H9 (cell line): ENCODE measurements at regions not wholly inside any gene's neighbourhood (a gene's known extent, or its start where the extent isn't known, plus 50 kb on each side); places are given as distances from the start of the nearest gene placed in this dataset.

Experiments
- DNase-seq: peaks from one replicate; pipeline ENCODE4 v3.0.0-alpha.2; 2017
- H2AFZ ChIP-seq: one replicate; pipeline ENCODE4 v1.6.1; 2013; ENCODE audit warnings: mild to moderate bottlenecking, low read length, control low read depth, moderate library complexity
- H2AK5ac ChIP-seq: 2 replicates; pipeline ENCODE4 v1.6.1; 2013; ENCODE audit warnings: low read length, control low read depth, mixed read lengths; ENCODE audit not compliant: insufficient read length
- H2BK120ac ChIP-seq: one replicate; pipeline ENCODE4 v1.6.1; 2013; ENCODE audit warnings: low read depth, mild to moderate bottlenecking, low read length, control low read depth, inconsistent platforms; ENCODE audit not compliant: poor library complexity, severe bottlenecking
- H2BK12ac ChIP-seq: 2 replicates; pipeline ENCODE4 v1.6.1; 2013; ENCODE audit warnings: low read length, control low read depth, mixed read lengths, low read depth; ENCODE audit not compliant: insufficient read length
- H2BK15ac ChIP-seq: 2 replicates; pipeline ENCODE4 v1.6.1; 2013; ENCODE audit warnings: low read depth, low read length, control low read depth
- H2BK20ac ChIP-seq: one replicate; pipeline ENCODE4 v1.6.1; 2013; ENCODE audit warnings: low read depth, mild to moderate bottlenecking, low read length, control low read depth, inconsistent platforms; ENCODE audit not compliant: poor library complexity, severe bottlenecking
- H2BK5ac ChIP-seq: 2 replicates; pipeline ENCODE4 v1.6.1; 2013; ENCODE audit warnings: low read length, control low read depth, mixed read lengths; ENCODE audit not compliant: insufficient read length
- H3K14ac ChIP-seq: 2 replicates; pipeline ENCODE4 v1.6.1; 2013; ENCODE audit warnings: low read length, control low read depth; ENCODE audit not compliant: insufficient read depth
- H3K18ac ChIP-seq: 2 replicates; pipeline ENCODE4 v1.6.1; 2013; ENCODE audit warnings: low read depth, mild to moderate bottlenecking, mixed read lengths, low read length, control low read depth; ENCODE audit not compliant: insufficient read length
- H3K23ac ChIP-seq: 2 replicates; pipeline ENCODE4 v1.6.1; 2013; ENCODE audit warnings: low read length, control low read depth, mixed read lengths, low read depth; ENCODE audit not compliant: insufficient read length
- H3K23me2 ChIP-seq: 2 replicates; pipeline ENCODE4 v1.6.1; 2013; ENCODE audit warnings: low read depth, mild to moderate bottlenecking, mixed read lengths, low read length, control low read depth; ENCODE audit not compliant: insufficient read length, poor library complexity, severe bottlenecking
- H3K27ac ChIP-seq: 2 replicates; pipeline ENCODE4 v1.5.1; 2013; ENCODE audit warnings: low read length, control low read depth, mixed read lengths, low read depth; ENCODE audit not compliant: insufficient read length
- H3K27me3 ChIP-seq: 2 replicates; pipeline ENCODE4 v1.6.1; 2013; ENCODE audit warnings: low read length, control low read depth, inconsistent platforms; ENCODE audit not compliant: insufficient read depth
- H3K4ac ChIP-seq: 2 replicates; pipeline ENCODE4 v1.6.1; 2013; ENCODE audit warnings: low read depth, mild to moderate bottlenecking, control low read depth, inconsistent platforms, low read length, moderate library complexity
- H3K4me1 ChIP-seq: 2 replicates; pipeline ENCODE4 v1.6.1; 2013; ENCODE audit warnings: low read length, control low read depth, inconsistent platforms; ENCODE audit not compliant: insufficient read depth
- H3K4me2 ChIP-seq: 2 replicates; pipeline ENCODE4 v1.6.1; 2013; ENCODE audit warnings: low read length, control low read depth, mixed read lengths; ENCODE audit not compliant: insufficient read length, insufficient read depth
- H3K56ac ChIP-seq: 2 replicates; pipeline ENCODE4 v1.6.1; 2013; ENCODE audit warnings: low read depth, mild to moderate bottlenecking, mixed read lengths, low read length, control low read depth; ENCODE audit not compliant: insufficient read length
- H3K79me1 ChIP-seq: 2 replicates; pipeline ENCODE4 v1.6.1; 2013; ENCODE audit warnings: low read depth, mild to moderate bottlenecking, moderate library complexity, low read length, control low read depth, inconsistent platforms; ENCODE audit not compliant: insufficient read depth, poor library complexity, severe bottlenecking
- H3K79me2 ChIP-seq: 2 replicates; pipeline ENCODE4 v1.6.1; 2013; ENCODE audit warnings: low read length, control low read depth, inconsistent platforms; ENCODE audit not compliant: insufficient read depth
- H3K9ac ChIP-seq: 2 replicates; pipeline ENCODE4 v1.6.1; 2013; ENCODE audit warnings: low read length, control low read depth, mixed read lengths; ENCODE audit not compliant: insufficient read length; ENCODE audit errors: extremely low read depth
- H3K9me3 ChIP-seq: one replicate; pipeline ENCODE4 v1.6.1; 2013; ENCODE audit warnings: low read depth, low read length, inconsistent platforms; ENCODE audit not compliant: control insufficient read depth
- H3T11ph ChIP-seq: one replicate; pipeline ENCODE4 v1.6.1; 2013; ENCODE audit warnings: mild to moderate bottlenecking, low read length, control low read depth, inconsistent platforms
- H4K20me1 ChIP-seq: one replicate; pipeline ENCODE4 v1.6.1; 2013; ENCODE audit not compliant: control insufficient read depth, insufficient read length, insufficient read depth
- H4K5ac ChIP-seq: 2 replicates; pipeline ENCODE4 v1.6.1; 2013; ENCODE audit warnings: low read depth, mild to moderate bottlenecking, mixed read lengths, low read length, control low read depth; ENCODE audit not compliant: insufficient read length
- H4K8ac ChIP-seq: replicated peaks from 2 replicates; pipeline ENCODE4 v1.6.1; 2013; ENCODE audit warnings: low read length, control low read depth, mixed read lengths, low read depth; ENCODE audit not compliant: insufficient read length
- H4K91ac ChIP-seq: 2 replicates; pipeline ENCODE4 v1.6.1; 2013; ENCODE audit warnings: low read depth, mild to moderate bottlenecking, moderate library complexity, mixed read lengths, low read length, control low read depth; ENCODE audit not compliant: insufficient read length
- H3K27ac Mint-ChIP-seq, 3 experiments: 2 replicates in 2 of 3; 3 replicates in 1 of 3; pipeline ENCODE4 v1.8.0; 2020 to 2021; ENCODE audit warnings: mixed read lengths in 3 of 3, mild to moderate bottlenecking in 1 of 3, moderate library complexity in 1 of 3
- H3K27me3 Mint-ChIP-seq: 2 replicates; pipeline ENCODE4 v1.8.0; 2021; ENCODE audit warnings: low read depth, mild to moderate bottlenecking, moderate library complexity, mixed read lengths
- H3K36me3 Mint-ChIP-seq, 3 experiments: 2 replicates in 2 of 3; 3 replicates in 1 of 3; pipeline ENCODE4 v1.8.0; 2020 to 2021; ENCODE audit warnings: low read depth in 3 of 3, mixed read lengths in 3 of 3; ENCODE audit not compliant: insufficient read depth in 1 of 3
- H3K4me1 Mint-ChIP-seq, 2 experiments: 2 replicates each; pipeline ENCODE4 v1.8.0; 2020; ENCODE audit warnings: mixed read lengths in 2 of 2
- H3K4me3 Mint-ChIP-seq, 2 experiments: 2 replicates in 1 of 2; 3 replicates in 1 of 2; pipeline ENCODE4 v1.8.0; 2020 to 2021; ENCODE audit warnings: mild to moderate bottlenecking in 2 of 2, mixed read lengths in 2 of 2, moderate library complexity in 1 of 2
- H3K9me3 Mint-ChIP-seq, 2 experiments: 2 replicates in 1 of 2; 3 replicates in 1 of 2; pipeline ENCODE4 v1.8.0; 2020; ENCODE audit warnings: mild to moderate bottlenecking in 2 of 2, mixed read lengths in 2 of 2, moderate library complexity in 1 of 2
- WGBS: extraction: QIAGEN DNeasy Blood & Tissue Kit; methylation state at CpG from one replicate; pipeline ENCODE4 v1.1.7; 2013; ENCODE audit warnings: missing lambda C conversion rate, low lambda C conversion rate, mixed read lengths; ENCODE audit not compliant: insufficient read length; ENCODE audit errors: extremely low coverage; 5-methylcytosine and 5-hydroxymethylcytosine counted together
- TF ChIP-seq, protein P1 (sequence below): fragments of 200-600 bp; sonication (generic); conservative IDR thresholded peaks from 3 replicates; pipeline ENCODE4 v1.8.0; 2021; ENCODE audit warnings: antibody characterized with exemption, mild to moderate bottlenecking

DNA sequence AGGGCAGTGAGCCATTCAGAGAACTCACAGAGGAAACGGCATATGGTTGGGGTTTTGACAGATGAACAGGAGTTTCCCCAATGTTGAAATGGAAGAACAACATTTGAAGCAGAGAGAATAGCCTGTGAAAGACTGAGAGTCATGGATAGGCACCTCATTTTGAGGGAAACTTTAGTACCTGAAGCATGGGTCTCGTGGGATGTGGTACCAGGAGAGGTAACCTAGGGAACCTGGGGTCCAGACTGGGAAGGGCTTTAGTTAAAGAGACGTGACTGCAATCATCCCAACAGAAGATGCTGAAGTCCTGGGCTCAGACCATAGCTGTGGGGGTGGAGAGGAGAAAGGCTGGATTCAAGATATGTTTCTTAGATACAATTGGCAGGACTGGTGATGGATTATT, 137.8 kb upstream of the CCL2 start:
- no peak overlapping the region for H3K9ac ChIP-seq
- H2BK12ac ChIP-seq: no peak overlapping the region
- no peak overlapping the region for H3K27ac ChIP-seq
- H3K23ac ChIP-seq: no peak overlapping the region
- H3K23me2 ChIP-seq: no peaks in the 10 kb centered on the region
- TF ChIP-seq, protein P1, sequence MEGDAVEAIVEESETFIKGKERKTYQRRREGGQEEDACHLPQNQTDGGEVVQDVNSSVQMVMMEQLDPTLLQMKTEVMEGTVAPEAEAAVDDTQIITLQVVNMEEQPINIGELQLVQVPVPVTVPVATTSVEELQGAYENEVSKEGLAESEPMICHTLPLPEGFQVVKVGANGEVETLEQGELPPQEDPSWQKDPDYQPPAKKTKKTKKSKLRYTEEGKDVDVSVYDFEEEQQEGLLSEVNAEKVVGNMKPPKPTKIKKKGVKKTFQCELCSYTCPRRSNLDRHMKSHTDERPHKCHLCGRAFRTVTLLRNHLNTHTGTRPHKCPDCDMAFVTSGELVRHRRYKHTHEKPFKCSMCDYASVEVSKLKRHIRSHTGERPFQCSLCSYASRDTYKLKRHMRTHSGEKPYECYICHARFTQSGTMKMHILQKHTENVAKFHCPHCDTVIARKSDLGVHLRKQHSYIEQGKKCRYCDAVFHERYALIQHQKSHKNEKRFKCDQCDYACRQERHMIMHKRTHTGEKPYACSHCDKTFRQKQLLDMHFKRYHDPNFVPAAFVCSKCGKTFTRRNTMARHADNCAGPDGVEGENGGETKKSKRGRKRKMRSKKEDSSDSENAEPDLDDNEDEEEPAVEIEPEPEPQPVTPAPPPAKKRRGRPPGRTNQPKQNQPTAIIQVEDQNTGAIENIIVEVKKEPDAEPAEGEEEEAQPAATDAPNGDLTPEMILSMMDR: no peak
- no peak overlapping the region for H4K91ac ChIP-seq
- H4K8ac ChIP-seq: no peak overlapping the region
- no peaks in the 10 kb centered on the region for H4K20me1 ChIP-seq
- H3K4me1 ChIP-seq: no peaks in the 10 kb centered on the region
- H3K56ac ChIP-seq: no peak overlapping the region
- H3K27ac Mint-ChIP-seq: no peak overlapping the region
- H2AK5ac ChIP-seq: no peak overlapping the region
- no CpG with 5 or more reads among the region's 3 CpGs for WGBS
- H2BK120ac ChIP-seq: no peak overlapping the region
- H3K36me3 Mint-ChIP-seq: no peaks in the 10 kb centered on the region; a peak in 1 of 7 replicates
- no peak for DNase-seq
- H2BK20ac ChIP-seq: no peak overlapping the region
- peaks cover 0 to 4% of the 10 kb centered on the region in 2 experiments; a peak in 2 of 4 replicates for H3K4me1 Mint-ChIP-seq
- H3K9me3 ChIP-seq: no peaks in the 10 kb centered on the region
- H3K27me3 ChIP-seq: no peaks in the 10 kb centered on the region
- H3K4me3 Mint-ChIP-seq: no peak overlapping the region
- H3K4me2 ChIP-seq: no peak overlapping the region
- no peaks in the 10 kb centered on the region for H3K79me2 ChIP-seq
- H3K18ac ChIP-seq: no peak overlapping the region
- no peak overlapping the region for H4K5ac ChIP-seq
- no peak overlapping the region for H3K14ac ChIP-seq
- H2BK15ac ChIP-seq: no peak overlapping the region
- H3K4ac ChIP-seq: no peak overlapping the region
- no peak overlapping the region for H2BK5ac ChIP-seq
- H3T11ph ChIP-seq: no peak overlapping the region
- H3K27me3 Mint-ChIP-seq: peaks cover 5% of the 10 kb centered on the region
- no peaks in the 10 kb centered on the region for H3K79me1 ChIP-seq
- no peak overlapping the region for H2AFZ ChIP-seq
- H3K9me3 Mint-ChIP-seq: no peaks in the 10 kb centered on the region
